ENCODE measurements at regions not wholly inside any gene's neighbourhood (a gene's known extent, or its start where the extent isn't known, plus 50 kb on each side); places are given as distances from the start of the nearest gene placed in this dataset.
"Not testable (repeated sequence)": the region's sequence is repeated elsewhere in the genome, so short reads cannot be mapped to it uniquely, and the experiment has no call there.

DNA sequence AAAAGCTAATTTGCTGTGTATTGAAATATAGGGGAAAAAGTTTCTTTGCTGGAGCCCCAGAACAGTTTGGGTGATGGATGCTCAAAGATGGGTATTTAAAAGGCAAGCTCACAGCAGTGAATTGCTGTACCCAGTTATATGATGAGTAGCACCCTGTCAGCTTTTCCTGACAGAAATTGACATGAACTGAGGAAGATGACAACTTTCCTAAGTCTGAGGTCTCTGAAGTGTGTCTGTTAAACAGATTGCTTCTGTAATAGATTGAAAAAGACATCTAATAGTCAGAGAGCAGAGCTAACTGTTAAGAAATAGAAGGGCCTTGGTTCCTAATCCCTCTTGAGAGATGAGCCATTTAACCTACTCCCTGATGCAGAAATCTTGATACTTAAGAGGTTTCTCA lies 1278.0 kb upstream of the ALCAM start:
- no peak overlapping the region for H3K27ac ChIP-seq
- TF ChIP-seq ZFX (IDR thresholded peaks at IDR 0.05; ENCODE audit: borderline replicate concordance), result no peak
- no peak for TF ChIP-seq CTCF (IDR thresholded peaks at IDR 0.05)

- not testable (repeated sequence) for H3K27ac ChIP-seq
These were observed 1276.7 kb upstream of the ALCAM start for GRCh38 chr3:104089987-104090386.

- no peak overlapping the region for H3K27ac ChIP-seq
- TF ChIP-seq ZFX (IDR thresholded peaks at IDR 0.05; ENCODE audit: borderline replicate concordance) (no peak), CTCF (IDR thresholded peaks at IDR 0.05) (no peak)
These were observed 1265.0 kb upstream of the ALCAM start for GRCh38 chr3:104101736-104102135.

DNA sequence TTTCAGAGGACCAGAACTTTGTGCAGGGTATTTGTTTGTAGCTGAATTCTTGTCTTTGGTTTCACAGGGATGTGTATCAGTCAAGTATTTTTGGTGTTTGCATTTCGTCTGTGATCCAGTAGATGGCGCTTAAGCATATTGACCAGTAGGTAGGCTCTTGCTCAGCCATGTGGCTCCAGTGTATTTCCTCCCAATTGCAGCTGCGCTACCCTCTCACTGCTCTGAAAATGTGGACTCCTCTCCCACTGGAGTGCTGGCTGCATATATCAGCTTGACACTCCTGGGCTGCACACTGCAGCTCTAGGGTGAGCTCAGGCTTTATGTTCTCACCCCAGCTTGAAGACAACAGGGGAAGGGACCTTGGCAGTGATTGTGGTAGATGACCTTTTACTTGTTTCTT lies 1264.3 kb upstream of the ALCAM start:
- no peak for TF ChIP-seq ZFX (IDR thresholded peaks at IDR 0.05; ENCODE audit: borderline replicate concordance)
- TF ChIP-seq CTCF (IDR thresholded peaks at IDR 0.05), result peak; percentile 80
- no peak overlapping the region for H3K27ac ChIP-seq

DNA sequence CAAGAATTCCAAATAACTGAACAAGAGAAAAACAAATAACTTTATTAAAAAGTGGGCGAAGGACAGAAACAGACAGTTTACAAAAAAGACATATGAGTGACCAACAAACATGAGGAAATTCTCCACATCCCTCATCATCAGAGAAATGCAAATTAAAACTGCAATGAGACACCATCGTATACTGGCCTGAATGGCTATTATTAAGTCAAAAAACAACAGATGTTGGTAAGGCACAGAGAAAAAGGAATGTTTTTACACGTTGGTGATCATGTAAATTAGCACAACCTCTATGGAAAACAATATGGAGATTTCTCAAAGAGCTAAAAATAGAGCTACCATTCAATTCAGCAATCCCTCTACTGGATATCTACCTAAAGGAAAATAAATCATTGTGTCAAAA lies 1260.4 kb upstream of the ALCAM start:
- no peak overlapping the region for H3K27ac ChIP-seq
- no peak for TF ChIP-seq CTCF (IDR thresholded peaks at IDR 0.05)
- no peak for TF ChIP-seq ZFX (IDR thresholded peaks at IDR 0.05; ENCODE audit: borderline replicate concordance)

- H3K27ac ChIP-seq, result no peak overlapping the region
- TF ChIP-seq CTCF (IDR thresholded peaks at IDR 0.05) (no peak), ZFX (IDR thresholded peaks at IDR 0.05; ENCODE audit: borderline replicate concordance) (no peak)
These were observed 1258.2 kb upstream of the ALCAM start for GRCh38 chr3:104108522-104108921.

GRCh38 chr3:104126463-104126862 lies 1240.2 kb upstream of the ALCAM start:
- no peak overlapping the region for H3K27ac ChIP-seq
- no peak for TF ChIP-seq ZFX (IDR thresholded peaks at IDR 0.05; ENCODE audit: borderline replicate concordance)
- no peak for TF ChIP-seq CTCF (IDR thresholded peaks at IDR 0.05)

DNA sequence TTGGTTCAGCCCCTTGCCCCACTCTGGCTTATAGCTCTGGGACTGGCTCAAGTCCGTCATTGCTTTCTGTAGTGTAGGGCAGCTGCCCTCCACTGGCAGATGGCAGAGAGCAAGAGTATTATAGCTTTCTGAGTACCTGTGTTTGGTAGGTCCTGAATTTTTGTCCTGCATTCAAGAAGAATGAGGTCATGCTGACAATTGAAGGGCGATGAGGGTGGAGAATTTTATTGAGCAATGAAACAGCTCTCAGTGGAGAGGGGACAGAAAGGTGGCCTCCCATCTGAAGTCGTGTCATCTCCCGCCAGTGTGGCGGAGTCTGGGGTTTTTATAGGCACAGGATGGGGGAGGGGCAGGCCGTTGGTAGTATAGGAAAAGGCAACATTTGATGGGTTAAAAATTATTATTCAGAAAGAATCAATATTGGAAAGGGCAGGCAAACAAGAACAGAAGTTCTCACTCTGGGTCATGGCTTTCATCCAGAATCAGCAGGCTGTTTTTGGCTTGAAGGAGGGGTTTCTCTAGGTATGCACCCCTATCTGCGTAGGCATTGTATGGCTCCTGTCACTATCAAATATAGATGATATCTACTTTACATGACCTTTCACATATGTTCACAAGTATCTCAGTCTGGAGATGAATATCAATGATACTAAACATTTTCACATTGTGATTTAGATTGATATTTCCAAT lies 1239.7 kb upstream of the ALCAM start:
- no peak for TF ChIP-seq CTCF (IDR thresholded peaks at IDR 0.05)
- TF ChIP-seq ZFX (IDR thresholded peaks at IDR 0.05; ENCODE audit: borderline replicate concordance), result no peak
- no peak overlapping the region for H3K27ac ChIP-seq

Measured in 22Rv1 (cell line).